ENCODE measurements at regions not wholly inside any gene's neighbourhood (a gene's known extent, or its start where the extent isn't known, plus 50 kb on each side); places are given as distances from the start of the nearest gene placed in this dataset.

DNA sequence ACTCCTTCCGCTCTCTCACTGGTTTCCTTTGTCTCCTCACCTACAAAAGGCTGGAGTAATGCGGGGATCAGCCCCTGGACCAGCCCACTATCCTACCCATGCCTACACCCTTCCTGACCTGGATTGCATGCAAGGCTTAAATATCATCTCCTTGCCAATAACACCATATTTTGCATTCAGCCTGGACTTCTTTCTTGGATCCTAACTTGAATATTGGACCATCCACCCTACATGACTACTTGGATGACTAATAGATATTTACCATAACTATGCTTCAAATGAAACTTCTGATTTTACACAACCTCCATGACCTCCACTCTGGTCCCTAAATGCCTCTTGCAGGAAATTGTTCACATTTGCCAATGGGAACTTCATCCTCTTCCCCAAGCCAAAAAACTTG is 188.3 kb upstream of the AKR1E2 start:
- TF ChIP-seq CTCF (IDR thresholded peaks at IDR 0.05) (no peak), POLR2A (IDR thresholded peaks at IDR 0.05) (no peak), EP300 (IDR thresholded peaks at IDR 0.05) (no peak)

All from sigmoid colon (tissue), 4 donors.